ENCODE measurements at regions not wholly inside any gene's neighbourhood (a gene's known extent, or its start where the extent isn't known, plus 50 kb on each side); places are given as distances from the start of the nearest gene placed in this dataset.

DNA sequence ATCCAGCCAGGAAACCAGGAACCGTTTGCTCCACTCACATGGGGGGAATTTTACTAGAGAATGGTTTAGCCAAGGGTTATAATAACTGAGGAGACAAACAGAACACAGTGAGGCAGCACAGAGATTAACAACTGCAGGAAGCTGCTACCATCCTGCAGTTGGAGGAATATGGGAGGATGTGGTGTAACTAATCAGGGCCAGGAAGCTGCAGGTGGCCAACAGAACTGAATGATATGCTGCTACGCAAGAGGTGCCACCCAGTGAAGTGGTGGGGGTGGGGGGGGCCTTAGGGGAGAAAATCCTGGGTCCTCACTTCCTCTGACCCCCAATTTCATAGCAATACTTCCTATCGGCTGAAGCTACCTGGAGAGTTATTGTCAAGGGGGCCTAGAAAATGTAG, 306.4 kb upstream of the STT3B start:
- Histone ChIP-seq H3K27me3 (no peaks in the 10 kb centered on the region), H3K4me3 (no peak overlapping the region), H4K20me1 (ENCODE audit: insufficient read depth, poor library complexity, severe bottlenecking) (no peaks in the 10 kb centered on the region), H3K36me3 (replicated peaks; ENCODE audit: insufficient read depth, low read depth) (no peaks in the 10 kb centered on the region), H3K79me2 (no peaks in the 10 kb centered on the region), H3K27ac (no peak overlapping the region), H3K9me2 (replicated peaks; ENCODE audit: insufficient read depth) (no peaks in the 10 kb centered on the region), H3K9me3 (ENCODE audit: low read depth) (no peaks in the 10 kb centered on the region), H3K4me2 (no peak overlapping the region), H3K4me1 (ENCODE audit: insufficient read depth) (no peaks in the 10 kb centered on the region), H2AFZ (no peak overlapping the region)
- 85% methylated on average over 3 of the region's 3 CpGs for WGBS (ENCODE audit: low lambda C conversion rate, missing lambda C conversion rate)
- DNase-seq (ENCODE audit: low spot score) = no peak
- TF ChIP-seq EZH2phosphoT487 (IDR thresholded peaks at IDR 0.05; ENCODE audit: low read depth, severe bottlenecking, unreplicated experiment) = no peak
- TF ChIP-seq, protein P1, sequence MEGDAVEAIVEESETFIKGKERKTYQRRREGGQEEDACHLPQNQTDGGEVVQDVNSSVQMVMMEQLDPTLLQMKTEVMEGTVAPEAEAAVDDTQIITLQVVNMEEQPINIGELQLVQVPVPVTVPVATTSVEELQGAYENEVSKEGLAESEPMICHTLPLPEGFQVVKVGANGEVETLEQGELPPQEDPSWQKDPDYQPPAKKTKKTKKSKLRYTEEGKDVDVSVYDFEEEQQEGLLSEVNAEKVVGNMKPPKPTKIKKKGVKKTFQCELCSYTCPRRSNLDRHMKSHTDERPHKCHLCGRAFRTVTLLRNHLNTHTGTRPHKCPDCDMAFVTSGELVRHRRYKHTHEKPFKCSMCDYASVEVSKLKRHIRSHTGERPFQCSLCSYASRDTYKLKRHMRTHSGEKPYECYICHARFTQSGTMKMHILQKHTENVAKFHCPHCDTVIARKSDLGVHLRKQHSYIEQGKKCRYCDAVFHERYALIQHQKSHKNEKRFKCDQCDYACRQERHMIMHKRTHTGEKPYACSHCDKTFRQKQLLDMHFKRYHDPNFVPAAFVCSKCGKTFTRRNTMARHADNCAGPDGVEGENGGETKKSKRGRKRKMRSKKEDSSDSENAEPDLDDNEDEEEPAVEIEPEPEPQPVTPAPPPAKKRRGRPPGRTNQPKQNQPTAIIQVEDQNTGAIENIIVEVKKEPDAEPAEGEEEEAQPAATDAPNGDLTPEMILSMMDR (IDR thresholded peaks at IDR 0.05; ENCODE audit: poor library complexity) = no peak
- no peak for TF ChIP-seq EZH2 (IDR thresholded peaks at IDR 0.05; ENCODE audit: borderline replicate concordance)

DNA sequence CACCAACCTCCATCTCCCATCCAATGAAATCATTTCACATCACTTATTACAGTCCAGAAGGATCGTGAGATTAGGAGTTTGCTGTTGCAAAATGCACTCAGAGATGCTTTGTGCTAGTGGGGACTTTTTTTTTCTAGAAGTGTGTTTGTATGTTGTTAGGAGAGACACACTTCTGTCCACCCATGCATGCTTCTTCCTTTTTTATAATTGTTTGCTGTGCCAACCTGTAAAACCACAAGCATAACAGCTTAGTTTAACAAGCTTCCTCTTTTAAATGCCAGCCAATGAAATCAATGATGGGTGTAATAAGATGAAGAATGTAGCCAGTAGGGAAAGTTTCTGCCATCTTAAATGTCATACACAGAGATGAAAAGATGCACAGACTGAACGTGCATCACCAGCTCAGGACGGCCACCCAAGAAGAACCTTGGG, 305.6 kb upstream of the STT3B start:
- no peak for DNase-seq (ENCODE audit: low spot score)

DNA sequence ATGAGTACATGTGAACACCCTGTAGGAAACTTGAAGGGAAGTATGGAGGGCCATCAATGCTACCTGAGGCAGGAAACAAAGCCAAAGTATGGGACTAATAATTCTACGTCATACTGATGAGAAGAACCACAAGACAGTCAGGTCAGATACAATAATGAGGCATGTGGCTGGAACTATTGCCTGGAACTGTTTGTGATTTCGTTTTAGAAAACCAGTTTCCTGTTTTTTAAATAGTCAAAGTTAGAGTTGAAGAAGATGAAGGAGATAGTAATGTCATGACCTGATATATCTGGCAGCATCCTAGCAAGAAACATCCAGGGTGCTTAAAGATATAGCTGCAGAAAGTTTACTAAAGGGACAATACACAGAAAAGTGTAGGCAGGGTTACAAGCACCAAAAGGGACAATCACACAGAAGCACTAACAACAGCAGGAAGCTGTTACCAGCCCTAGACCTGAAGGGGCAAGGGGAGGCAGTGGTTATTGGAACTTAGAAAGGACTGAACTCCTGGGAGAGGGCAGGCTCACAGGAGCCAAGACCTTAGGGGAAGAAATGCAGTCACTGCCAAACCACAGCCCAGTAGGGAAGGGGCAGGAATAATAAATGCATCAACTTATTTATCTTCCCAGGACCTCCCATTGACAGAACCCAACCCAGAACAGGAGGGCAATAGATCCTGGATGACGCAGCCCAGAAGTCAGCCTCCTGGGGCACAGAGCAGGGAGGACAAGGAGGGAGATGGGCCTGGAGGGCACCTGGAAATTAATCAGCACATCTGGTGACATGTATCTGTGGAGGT, 302.1 kb upstream of the STT3B start:
- Histone ChIP-seq H3K36me3 (replicated peaks; ENCODE audit: insufficient read depth, low read depth) (no peaks in the 10 kb centered on the region), H3K4me2 (no peak overlapping the region), H2AFZ (no peak overlapping the region), H3K9me3 (ENCODE audit: low read depth) (no peaks in the 10 kb centered on the region), H3K79me2 (no peaks in the 10 kb centered on the region), H3K9me2 (replicated peaks; ENCODE audit: insufficient read depth) (no peaks in the 10 kb centered on the region), H3K4me1 (ENCODE audit: insufficient read depth) (no peaks in the 10 kb centered on the region), H3K4me3 (no peak overlapping the region), H3K27me3 (no peaks in the 10 kb centered on the region), H4K20me1 (ENCODE audit: insufficient read depth, poor library complexity, severe bottlenecking) (no peaks in the 10 kb centered on the region), H3K27ac (no peak overlapping the region)
- DNase-seq (ENCODE audit: low spot score) = no peak
- TF ChIP-seq EZH2 (IDR thresholded peaks at IDR 0.05; ENCODE audit: borderline replicate concordance) = no peak
- TF ChIP-seq, protein P1 (IDR thresholded peaks at IDR 0.05; ENCODE audit: poor library complexity) = no peak
- no peak for TF ChIP-seq EZH2phosphoT487 (IDR thresholded peaks at IDR 0.05; ENCODE audit: low read depth, severe bottlenecking, unreplicated experiment)
- 80% methylated on average over 3 of the region's 3 CpGs for WGBS (ENCODE audit: low lambda C conversion rate, missing lambda C conversion rate)

More for the DNA sequence above, 305.6 kb upstream of the STT3B start:
- Histone ChIP-seq H3K4me2 (no peak overlapping the region), H4K20me1 (ENCODE audit: insufficient read depth, poor library complexity, severe bottlenecking) (no peaks in the 10 kb centered on the region), H3K4me3 (no peak overlapping the region), H3K27me3 (no peaks in the 10 kb centered on the region), H3K4me1 (ENCODE audit: insufficient read depth) (no peaks in the 10 kb centered on the region), H3K9me2 (replicated peaks; ENCODE audit: insufficient read depth) (no peaks in the 10 kb centered on the region), H3K36me3 (replicated peaks; ENCODE audit: insufficient read depth, low read depth) (no peaks in the 10 kb centered on the region), H3K79me2 (no peaks in the 10 kb centered on the region), H3K27ac (no peak overlapping the region), H3K9me3 (ENCODE audit: low read depth) (no peaks in the 10 kb centered on the region), H2AFZ (no peak overlapping the region)
- WGBS (ENCODE audit: low lambda C conversion rate, missing lambda C conversion rate) = 58% methylated on average over 3 of the region's 3 CpGs
- TF ChIP-seq, protein P1 (IDR thresholded peaks at IDR 0.05; ENCODE audit: poor library complexity) = no peak
- TF ChIP-seq EZH2phosphoT487 (IDR thresholded peaks at IDR 0.05; ENCODE audit: low read depth, severe bottlenecking, unreplicated experiment) = no peak
- TF ChIP-seq EZH2 (IDR thresholded peaks at IDR 0.05; ENCODE audit: borderline replicate concordance) = no peak
